HG03097 (cell line): ENCODE measurements at regions not wholly inside any gene's neighbourhood (a gene's known extent, or its start where the extent isn't known, plus 50 kb on each side); places are given as distances from the start of the nearest gene placed in this dataset.
"Not testable (repeated sequence)": the region's sequence is repeated elsewhere in the genome, so short reads cannot be mapped to it uniquely, and the experiment has no call there.

ENCODE experiments used
- ATAC-seq: cut with Tn5 transposase; IDR thresholded peaks from one replicate; pipeline ENCODE4 v1.9.1; 2021; ENCODE audit not compliant: unreplicated experiment, low FRiP score

GRCh38 chr4:114085611-114086345 is 106.3 kb upstream of the ARSJ start:
- no peak for ATAC-seq

- no peak for ATAC-seq
These were observed 108.3 kb upstream of the ARSJ start for GRCh38 chr4:114087596-114088230.

- ATAC-seq: no peak
These were observed 109.0 kb upstream of the ARSJ start for GRCh38 chr4:114088481-114088880.

GRCh38 chr4:114091546-114091945 is 112.1 kb upstream of the ARSJ start:
- no peak for ATAC-seq

- no peak for ATAC-seq
These were observed 113.8 kb upstream of the ARSJ start for GRCh38 chr4:114093221-114093715.

GRCh38 chr4:114100288-114101031 is 121.0 kb upstream of the ARSJ start:
- no peak for ATAC-seq

GRCh38 chr4:114103908-114104307 is 124.5 kb upstream of the ARSJ start:
- ATAC-seq: no peak

- ATAC-seq: no peak
These were observed 129.4 kb upstream of the ARSJ start for GRCh38 chr4:114108869-114109268.

GRCh38 chr4:114109776-114110175 is 130.3 kb upstream of the ARSJ start:
- no peak for ATAC-seq

- ATAC-seq: no peak
These were observed 136.1 kb upstream of the ARSJ start for GRCh38 chr4:114115526-114115925.

GRCh38 chr4:114116861-114117260 is 137.4 kb upstream of the ARSJ start:
- no peak for ATAC-seq

- ATAC-seq: no peak
These were observed 141.8 kb upstream of the ARSJ start for GRCh38 chr4:114121221-114121620.

- ATAC-seq: no peak
These were observed 152.8 kb upstream of the ARSJ start for GRCh38 chr4:114132199-114132598.

- no peak for ATAC-seq
These were observed 153.4 kb upstream of the ARSJ start for GRCh38 chr4:114132830-114133229.

- ATAC-seq: no peak
These were observed 156.6 kb upstream of the ARSJ start for GRCh38 chr4:114136069-114136468.

GRCh38 chr4:114137984-114138383 is 158.5 kb upstream of the ARSJ start:
- no peak for ATAC-seq

- ATAC-seq: no peak
These were observed 167.6 kb upstream of the ARSJ start for GRCh38 chr4:114146947-114147618.

GRCh38 chr4:114147619-114148208 is 168.3 kb upstream of the ARSJ start:
- ATAC-seq: not testable (repeated sequence)

GRCh38 chr4:114148372-114149070 is 169.1 kb upstream of the ARSJ start:
- not testable (repeated sequence) for ATAC-seq

- ATAC-seq: no peak
These were observed 176.9 kb upstream of the ARSJ start for GRCh38 chr4:114156371-114156770.
